Neuronal stem cell (in vitro differentiated cells): ENCODE measurements at regions not wholly inside any gene's neighbourhood (a gene's known extent, or its start where the extent isn't known, plus 50 kb on each side); places are given as distances from the start of the nearest gene placed in this dataset.

ENCODE experiments used
- DNase-seq: peaks from one replicate; pipeline ENCODE4 v3.0.0-alpha.2; 2013; ENCODE audit warnings: low spot score
- H2AFZ ChIP-seq: one replicate; pipeline ENCODE4 v1.6.1; 2013; ENCODE audit warnings: mild to moderate bottlenecking, low read length, inconsistent platforms
- H2AK5ac ChIP-seq: 2 replicates; pipeline ENCODE4 v1.6.1; 2013; ENCODE audit warnings: low read depth, mild to moderate bottlenecking, inconsistent platforms, low read length, moderate library complexity, mixed read lengths
- H2BK120ac ChIP-seq: 2 replicates; pipeline ENCODE4 v1.6.1; 2013; ENCODE audit warnings: low read depth, mild to moderate bottlenecking, inconsistent platforms, low read length, moderate library complexity, mixed read lengths
- H2BK12ac ChIP-seq: one replicate; pipeline ENCODE4 v1.6.1; 2013; ENCODE audit warnings: low read length, inconsistent platforms
- H2BK15ac ChIP-seq: 2 replicates; pipeline ENCODE4 v1.6.1; 2013; ENCODE audit warnings: mild to moderate bottlenecking, low read length, inconsistent platforms, mixed read lengths
- H2BK5ac ChIP-seq: one replicate; pipeline ENCODE4 v1.6.1; 2013; ENCODE audit warnings: inconsistent platforms, mild to moderate bottlenecking, low read length, moderate library complexity
- H3K14ac ChIP-seq: one replicate; pipeline ENCODE4 v1.6.1; 2013; ENCODE audit warnings: low read length, inconsistent platforms
- H3K18ac ChIP-seq: 2 replicates; pipeline ENCODE4 v1.6.1; 2013; ENCODE audit warnings: low read length, inconsistent platforms
- H3K23ac ChIP-seq: 2 replicates; pipeline ENCODE4 v1.6.1; 2013; ENCODE audit warnings: low read depth, mild to moderate bottlenecking, mixed read lengths, low read length, inconsistent platforms; ENCODE audit not compliant: poor library complexity
- H3K27ac ChIP-seq: replicated peaks from 3 replicates; pipeline ENCODE4 v1.5.1; 2013; ENCODE audit warnings: low read length, inconsistent platforms
- H3K27me3 ChIP-seq, 3 experiments: 2 replicates each; pipeline ENCODE4 v1.6.1; 2013; ENCODE audit warnings: low read length in 3 of 3, mild to moderate bottlenecking in 2 of 3, inconsistent platforms in 1 of 3, low read depth in 1 of 3, mixed read lengths in 1 of 3, moderate library complexity in 1 of 3; ENCODE audit not compliant: control insufficient read depth in 3 of 3, insufficient read depth in 3 of 3
- H3K36me3 ChIP-seq, 2 donors: replicated peaks in 1 of 2; 2 replicates each; pipeline ENCODE4 v1.6.1; 2013; ENCODE audit warnings: low read length in 2 of 2; ENCODE audit not compliant: control insufficient read depth in 2 of 2, insufficient read depth in 2 of 2
- H3K4ac ChIP-seq: 2 replicates; pipeline ENCODE4 v1.6.1; 2013; ENCODE audit warnings: inconsistent platforms, mild to moderate bottlenecking, low read length, moderate library complexity
- H3K4me1 ChIP-seq, 2 donors: 1 replicate in 1 of 2; 2 replicates in 1 of 2; pipeline ENCODE4 v1.6.1; 2013; ENCODE audit warnings: low read length in 2 of 2, low read depth in 1 of 2; ENCODE audit not compliant: control insufficient read depth in 2 of 2, insufficient read depth in 1 of 2
- H3K4me2 ChIP-seq: one replicate; pipeline ENCODE4 v1.6.1; 2013; ENCODE audit warnings: mild to moderate bottlenecking, low read length, inconsistent platforms; ENCODE audit not compliant: insufficient read depth, poor library complexity, severe bottlenecking
- H3K4me3 ChIP-seq, 2 donors: 2 replicates each; pipeline ENCODE4 v1.5.1; 2013; ENCODE audit warnings: low read length in 2 of 2, mild to moderate bottlenecking in 2 of 2, inconsistent platforms in 1 of 2, moderate library complexity in 1 of 2
- H3K79me1 ChIP-seq: one replicate; pipeline ENCODE4 v1.6.1; 2013; ENCODE audit warnings: low read depth, mild to moderate bottlenecking, inconsistent platforms, low read length, moderate library complexity
- H3K9ac ChIP-seq: one replicate; pipeline ENCODE4 v1.6.1; 2013; ENCODE audit warnings: mild to moderate bottlenecking, low read depth, low read length, inconsistent platforms; ENCODE audit not compliant: poor library complexity
- H3K9me3 ChIP-seq, 2 donors: replicated peaks in 1 of 2; 2 replicates each; pipeline versions ENCODE3 to v1.6.1; 2013; ENCODE audit warnings: low read length in 2 of 2, mild to moderate bottlenecking in 2 of 2, inconsistent platforms in 1 of 2, low read depth in 1 of 2, mixed read lengths in 1 of 2, moderate library complexity in 1 of 2; ENCODE audit not compliant: control insufficient read depth in 2 of 2, insufficient read depth in 1 of 2
- H4K8ac ChIP-seq: one replicate; pipeline ENCODE4 v1.6.1; 2013; ENCODE audit warnings: low read depth, mild to moderate bottlenecking, inconsistent platforms, low read length, moderate library complexity
- H4K91ac ChIP-seq: one replicate; pipeline ENCODE4 v1.6.1; 2013; ENCODE audit warnings: low read length, low read depth, mild to moderate bottlenecking, inconsistent platforms; ENCODE audit not compliant: poor library complexity
- WGBS, 2 donors: extraction: QIAGEN DNeasy Blood & Tissue Kit; methylation state at CpG; one replicate each; pipeline ENCODE4 v1.1.7; 2013; ENCODE audit warnings: missing lambda C conversion rate in 2 of 2, mixed read lengths in 1 of 2; ENCODE audit not compliant: insufficient read length in 2 of 2, insufficient replicate concordance in 1 of 2; ENCODE audit errors: extremely low coverage in 2 of 2; 5-methylcytosine and 5-hydroxymethylcytosine counted together

GRCh38 chr20:53825282-53825681 is 231.6 kb upstream of the ZNF217 start:
- Histone ChIP-seq H3K27ac (no peak overlapping the region), H3K4me3 (no peak overlapping the region)
- WGBS, 2 donors = no CpG with 5 or more reads among the region's 4 CpGs

DNA sequence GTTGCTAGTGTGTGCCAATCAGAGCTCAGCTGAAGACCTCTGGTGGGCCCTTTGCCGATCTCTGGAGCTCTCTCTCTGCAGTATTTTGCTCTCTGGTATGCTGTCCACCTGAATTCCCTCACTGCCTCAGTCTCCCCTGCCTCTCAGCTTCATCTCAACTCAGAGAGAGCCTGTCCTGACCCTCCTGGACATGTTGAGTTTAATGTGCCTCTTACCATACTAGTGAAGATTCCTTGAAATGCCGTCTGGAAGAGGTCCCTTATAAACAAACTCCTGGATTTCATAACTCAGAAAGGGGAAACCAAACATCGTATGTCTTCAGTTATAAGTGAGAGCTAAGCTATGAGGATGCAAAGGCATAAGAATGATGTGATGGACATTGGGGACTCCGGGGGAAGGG is 231.1 kb upstream of the ZNF217 start:
- H3K14ac ChIP-seq = no peak overlapping the region
- H3K27me3 ChIP-seq = no peaks in the 10 kb centered on the region
- H3K9ac ChIP-seq = no peak overlapping the region
- H2BK15ac ChIP-seq = no peak overlapping the region
- H2AFZ ChIP-seq = no peak overlapping the region
- no peak overlapping the region for H4K8ac ChIP-seq
- no peak overlapping the region for H3K27ac ChIP-seq
- no peak for DNase-seq
- WGBS, 2 donors = no CpG with 5 or more reads among the region's 4 CpGs
- no peak overlapping the region for H3K18ac ChIP-seq
- H3K4me3 ChIP-seq = no peak overlapping the region
- H3K4ac ChIP-seq = no peak overlapping the region
- no peaks in the 10 kb centered on the region for H3K9me3 ChIP-seq
- no peak overlapping the region for H2BK120ac ChIP-seq
- no peak overlapping the region for H2BK12ac ChIP-seq
- H3K4me1 ChIP-seq = peaks cover 7 to 17% of the 10 kb centered on the region in 2 donors
- no peak overlapping the region for H2BK5ac ChIP-seq
- no peak overlapping the region for H3K23ac ChIP-seq
- H3K4me2 ChIP-seq = no peak overlapping the region
- H2AK5ac ChIP-seq = no peak overlapping the region
- H3K36me3 ChIP-seq = no peaks in the 10 kb centered on the region
- H3K79me1 ChIP-seq = no peaks in the 10 kb centered on the region
- no peak overlapping the region for H4K91ac ChIP-seq

More at GRCh38 chr20:53825282-53825681, 231.6 kb upstream of the ZNF217 start:
- Histone ChIP-seq H3K9me3 (no peaks in the 10 kb centered on the region), H4K8ac (no peak overlapping the region), H2BK120ac (no peak overlapping the region), H3K79me1 (no peaks in the 10 kb centered on the region), H3K4me1 (peaks cover 7 to 20% of the 10 kb centered on the region in 2 donors), H3K36me3 (no peaks in the 10 kb centered on the region), H3K18ac (no peak overlapping the region), H2AFZ (no peak overlapping the region), H3K4ac (no peak overlapping the region), H2AK5ac (no peak overlapping the region), H3K14ac (no peak overlapping the region), H3K27me3 (no peaks in the 10 kb centered on the region), H2BK15ac (no peak overlapping the region), H4K91ac (no peak overlapping the region), H3K4me2 (no peak overlapping the region), H3K23ac (no peak overlapping the region), H2BK5ac (no peak overlapping the region), H2BK12ac (no peak overlapping the region), H3K9ac (no peak overlapping the region)
- no peak for DNase-seq

DNA sequence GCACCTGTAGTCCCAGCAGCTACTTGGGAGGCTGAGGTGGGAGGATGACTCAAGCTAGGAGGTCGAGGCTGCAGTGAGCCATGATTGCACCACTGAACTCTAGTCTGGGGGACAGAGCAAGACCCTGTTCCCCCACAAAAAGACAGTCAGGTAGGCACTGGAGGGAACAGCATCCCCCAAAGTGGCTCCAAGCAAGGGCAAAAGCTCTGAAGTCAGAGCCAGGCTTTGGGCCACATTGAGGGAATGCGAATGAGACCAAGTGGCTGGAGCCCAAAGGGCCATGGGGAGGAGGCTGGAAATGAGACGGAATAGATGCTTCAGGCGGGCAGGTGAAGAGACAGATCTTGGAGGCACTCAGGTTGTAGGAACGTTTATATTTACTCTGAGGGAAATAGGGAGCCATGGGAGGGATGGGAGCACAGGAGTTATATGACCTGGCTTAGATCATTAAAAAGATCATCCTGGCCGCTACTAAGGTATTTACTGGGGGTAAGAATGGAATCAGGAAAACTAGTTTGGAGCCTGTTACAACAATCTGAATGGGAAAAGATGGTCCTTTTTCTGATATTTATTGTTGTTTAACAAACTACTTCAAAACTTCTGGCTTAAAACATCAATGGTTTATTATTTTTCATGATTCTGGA is 229.6 kb upstream of the ZNF217 start:
- H2AFZ ChIP-seq = no peak overlapping the region
- no peak overlapping the region for H2AK5ac ChIP-seq
- H3K18ac ChIP-seq = no peak overlapping the region
- H4K91ac ChIP-seq = no peak overlapping the region
- no peak overlapping the region for H3K4ac ChIP-seq
- H4K8ac ChIP-seq = no peak overlapping the region
- no peak overlapping the region for H3K4me3 ChIP-seq
- no peak overlapping the region for H3K4me2 ChIP-seq
- no peak overlapping the region for H2BK5ac ChIP-seq
- no peak overlapping the region for H3K14ac ChIP-seq
- peaks cover 4 to 6% of the 10 kb centered on the region in 2 donors for H3K4me1 ChIP-seq
- H2BK120ac ChIP-seq = no peak overlapping the region
- H3K27ac ChIP-seq = no peak overlapping the region
- H3K79me1 ChIP-seq = no peaks in the 10 kb centered on the region
- no peak overlapping the region for H3K9ac ChIP-seq
- no peak overlapping the region for H2BK12ac ChIP-seq
- H3K23ac ChIP-seq = no peak overlapping the region
- no peaks in the 10 kb centered on the region for H3K9me3 ChIP-seq
- no peak overlapping the region for H2BK15ac ChIP-seq
- no peak for DNase-seq
- H3K27me3 ChIP-seq = no peaks in the 10 kb centered on the region
- H3K36me3 ChIP-seq = no peaks in the 10 kb centered on the region
- WGBS, 2 donors = no CpG with 5 or more reads among the region's 6 CpGs

GRCh38 chr20:53822534-53822933 is 228.9 kb upstream of the ZNF217 start:
- Histone ChIP-seq H2AFZ (no peak overlapping the region), H3K23ac (no peak overlapping the region), H3K4me3 (no peak overlapping the region), H3K9ac (no peak overlapping the region), H3K4me1 (peaks cover 0 to 2% of the 10 kb centered on the region in 2 donors), H2BK5ac (no peak overlapping the region), H2BK12ac (no peak overlapping the region), H3K14ac (no peak overlapping the region), H4K8ac (no peak overlapping the region), H3K27me3 (no peaks in the 10 kb centered on the region), H3K18ac (no peak overlapping the region), H2BK120ac (no peak overlapping the region), H2AK5ac (no peak overlapping the region), H3K4ac (no peak overlapping the region), H4K91ac (no peak overlapping the region), H3K4me2 (no peak overlapping the region), H3K36me3 (no peaks in the 10 kb centered on the region), H3K27ac (no peak overlapping the region), H2BK15ac (no peak overlapping the region), H3K9me3 (no peaks in the 10 kb centered on the region), H3K79me1 (no peaks in the 10 kb centered on the region)
- WGBS, 2 donors = no CpG with 5 or more reads among the region's 5 CpGs
- DNase-seq = no peak
